HG03457 (cell line): ENCODE measurements at regions not wholly inside any gene's neighbourhood (a gene's known extent, or its start where the extent isn't known, plus 50 kb on each side); places are given as distances from the start of the nearest gene placed in this dataset.

Source experiments
- ATAC-seq: cut with Tn5 transposase; IDR thresholded peaks from one replicate; pipeline ENCODE4 v1.9.1; 2021; ENCODE audit warnings: moderate number of reproducible peaks; ENCODE audit not compliant: unreplicated experiment

- ATAC-seq, result no peak
Observed at GRCh38 chr6:147621263-147621662, 112.8 kb downstream of the SAMD5 start.

DNA sequence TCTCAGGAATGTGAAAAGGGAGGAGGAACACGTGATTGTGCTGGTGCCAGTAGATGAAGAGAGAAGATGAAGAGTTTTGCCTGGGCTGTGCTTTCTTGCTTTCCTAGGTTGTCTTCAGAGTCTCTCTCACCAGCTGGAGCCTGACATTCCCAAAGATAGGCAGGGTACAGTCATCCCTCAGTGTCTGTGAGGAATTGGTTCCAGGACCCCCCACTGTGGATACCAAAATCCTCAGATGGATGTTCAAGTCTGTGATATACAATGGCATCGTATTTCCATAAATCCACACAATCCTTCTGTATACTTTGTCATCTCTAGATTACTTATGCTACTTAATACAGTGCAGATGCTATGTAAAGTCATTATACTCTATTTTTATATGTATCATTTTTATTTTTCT is 113.5 kb downstream of the SAMD5 start:
- no peak for ATAC-seq

GRCh38 chr6:147624946-147625515 is 116.5 kb downstream of the SAMD5 start:
- ATAC-seq, result no peak

DNA sequence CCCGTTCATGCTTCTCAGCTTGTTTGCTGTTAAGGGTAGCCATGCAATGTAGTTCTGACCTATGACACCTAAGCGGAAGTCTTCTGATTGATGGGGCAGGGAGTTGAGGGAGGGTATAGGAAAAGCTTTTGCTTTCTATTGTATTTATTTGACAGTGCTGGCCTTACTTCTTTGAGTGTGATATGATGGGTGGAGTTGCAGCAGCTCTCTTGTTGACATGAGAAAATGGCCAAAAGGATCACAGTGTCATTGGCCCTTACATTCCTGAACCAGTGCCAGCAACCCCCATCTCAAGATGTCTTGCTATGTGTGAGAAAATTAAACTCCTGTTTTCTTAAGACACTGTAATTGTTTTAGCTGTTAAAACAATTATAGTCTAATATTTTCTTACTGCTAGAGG is 117.5 kb downstream of the SAMD5 start:
- ATAC-seq, result no peak

DNA sequence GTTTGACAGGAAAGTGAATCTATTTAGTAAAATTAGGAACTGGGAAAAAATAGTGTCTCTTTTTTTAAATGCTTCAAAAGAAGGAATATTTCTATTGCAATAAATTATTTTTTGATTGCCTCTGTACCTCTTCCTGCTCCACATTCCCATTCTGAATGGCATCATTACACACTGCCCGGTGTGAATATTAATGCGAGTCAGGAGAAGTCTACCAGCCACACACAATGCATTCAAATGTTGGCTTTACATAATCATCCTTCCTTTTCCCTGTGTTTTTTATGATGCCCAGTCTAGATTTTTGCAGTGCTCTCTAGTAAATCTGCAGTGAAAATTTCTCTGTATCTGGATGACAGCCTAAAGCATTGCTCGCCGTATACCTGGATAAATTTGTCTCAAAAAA is 118.9 kb downstream of the SAMD5 start:
- no peak for ATAC-seq

DNA sequence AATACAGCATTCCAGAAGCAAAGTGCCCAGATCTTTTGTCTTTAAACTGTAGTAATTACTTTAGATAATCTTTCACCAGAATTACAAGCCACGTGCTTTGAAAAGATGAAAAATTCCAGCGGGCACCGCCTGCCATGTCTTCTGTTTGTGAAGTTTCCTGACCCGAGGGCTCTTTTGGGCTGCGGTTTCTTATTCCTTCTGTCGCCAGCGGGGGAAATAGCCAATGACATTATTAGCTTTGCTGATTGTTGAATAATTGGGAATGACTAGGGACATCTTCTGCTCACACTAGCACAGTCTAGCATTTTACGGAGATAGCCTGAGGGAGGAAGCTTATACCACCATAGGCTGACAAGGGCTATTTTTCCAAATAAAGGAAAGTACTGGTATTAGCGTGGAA is 124.7 kb downstream of the SAMD5 start:
- ATAC-seq, result no peak

DNA sequence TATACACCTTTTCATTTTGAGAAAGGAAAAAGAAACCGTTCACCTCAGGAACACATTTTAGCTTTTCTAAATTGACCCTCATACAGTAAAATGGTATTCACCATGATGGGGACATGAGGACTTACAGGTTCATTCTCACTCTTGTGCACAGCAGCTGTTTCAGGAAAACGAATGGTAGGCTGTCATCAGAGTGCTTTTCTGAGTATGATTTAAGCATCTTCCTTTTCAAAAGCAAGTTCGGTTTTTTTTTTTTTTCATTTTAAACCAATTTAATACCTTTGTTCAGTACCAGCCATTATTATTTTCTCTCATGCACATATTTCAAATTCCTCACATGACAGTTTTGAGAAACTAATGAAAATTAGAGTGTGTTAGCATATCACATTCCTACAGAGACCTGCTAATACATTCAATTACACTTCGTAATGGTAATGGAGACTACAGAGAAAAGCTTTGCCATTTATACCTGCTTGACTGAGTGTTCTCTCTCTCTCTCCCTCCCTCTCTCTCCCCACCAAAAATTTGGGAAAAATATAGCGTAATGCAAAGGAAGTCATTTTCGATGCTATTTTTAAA is 129.2 kb downstream of the SAMD5 start:
- ATAC-seq, result no peak

- no peak for ATAC-seq
Observed at GRCh38 chr6:147639279-147639678, 130.8 kb downstream of the SAMD5 start.

DNA sequence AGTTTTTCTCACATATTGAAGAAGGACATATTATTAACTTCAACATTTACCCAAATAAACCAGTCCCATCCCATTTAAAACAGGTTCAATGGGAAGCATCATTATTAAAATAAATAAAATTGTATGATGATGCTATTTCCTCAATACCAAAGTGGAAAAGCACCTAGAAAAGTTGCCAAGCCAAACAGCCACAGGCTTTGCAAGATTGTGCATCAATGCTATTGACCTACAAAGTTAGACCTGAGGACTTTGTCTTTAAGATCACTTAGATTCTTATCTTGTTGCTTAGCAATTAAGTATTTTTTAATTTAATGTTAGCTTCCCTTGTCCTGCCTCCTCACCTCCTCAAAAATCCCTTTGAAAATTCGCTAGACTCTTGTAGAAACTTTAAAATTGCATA is 132.1 kb downstream of the SAMD5 start:
- no peak for ATAC-seq

DNA sequence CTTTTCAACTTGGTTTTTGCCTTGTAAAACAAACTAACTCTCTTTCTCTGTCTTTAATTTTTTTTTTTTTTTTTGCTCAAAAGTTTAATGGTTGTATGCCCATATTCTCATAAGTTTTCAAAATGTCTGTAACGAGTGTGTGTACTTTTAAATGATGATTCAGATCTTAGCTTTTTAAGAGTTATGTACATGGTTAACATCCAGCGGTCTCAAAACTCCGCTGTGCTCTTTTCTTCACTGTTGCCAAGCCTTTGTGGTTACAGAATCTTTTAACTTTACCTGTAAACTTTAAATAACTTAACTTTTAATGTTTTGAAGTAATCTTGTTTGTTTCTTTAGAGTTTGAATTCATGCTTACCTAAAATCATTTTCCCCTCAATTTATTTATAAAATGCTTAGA is 133.0 kb downstream of the SAMD5 start:
- ATAC-seq, result no peak

DNA sequence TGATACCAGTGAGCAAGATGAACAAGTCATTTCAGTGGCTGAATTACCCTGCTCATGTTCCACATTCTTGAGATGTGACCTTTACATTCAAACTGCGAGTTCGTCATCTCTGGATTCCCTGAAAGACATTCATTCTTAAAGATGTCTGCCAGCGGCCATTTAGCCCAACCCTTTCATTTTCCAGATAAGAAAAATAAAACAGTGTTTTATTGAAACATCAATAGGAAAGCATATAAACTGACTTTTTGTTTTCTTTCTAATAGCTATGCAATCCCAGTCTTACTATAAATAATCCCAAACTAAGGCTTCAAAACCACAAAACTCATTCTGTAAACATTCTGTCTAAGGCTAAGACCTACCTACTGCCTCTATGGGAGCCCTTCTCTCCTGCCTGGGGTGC is 134.0 kb downstream of the SAMD5 start:
- ATAC-seq, result no peak

DNA sequence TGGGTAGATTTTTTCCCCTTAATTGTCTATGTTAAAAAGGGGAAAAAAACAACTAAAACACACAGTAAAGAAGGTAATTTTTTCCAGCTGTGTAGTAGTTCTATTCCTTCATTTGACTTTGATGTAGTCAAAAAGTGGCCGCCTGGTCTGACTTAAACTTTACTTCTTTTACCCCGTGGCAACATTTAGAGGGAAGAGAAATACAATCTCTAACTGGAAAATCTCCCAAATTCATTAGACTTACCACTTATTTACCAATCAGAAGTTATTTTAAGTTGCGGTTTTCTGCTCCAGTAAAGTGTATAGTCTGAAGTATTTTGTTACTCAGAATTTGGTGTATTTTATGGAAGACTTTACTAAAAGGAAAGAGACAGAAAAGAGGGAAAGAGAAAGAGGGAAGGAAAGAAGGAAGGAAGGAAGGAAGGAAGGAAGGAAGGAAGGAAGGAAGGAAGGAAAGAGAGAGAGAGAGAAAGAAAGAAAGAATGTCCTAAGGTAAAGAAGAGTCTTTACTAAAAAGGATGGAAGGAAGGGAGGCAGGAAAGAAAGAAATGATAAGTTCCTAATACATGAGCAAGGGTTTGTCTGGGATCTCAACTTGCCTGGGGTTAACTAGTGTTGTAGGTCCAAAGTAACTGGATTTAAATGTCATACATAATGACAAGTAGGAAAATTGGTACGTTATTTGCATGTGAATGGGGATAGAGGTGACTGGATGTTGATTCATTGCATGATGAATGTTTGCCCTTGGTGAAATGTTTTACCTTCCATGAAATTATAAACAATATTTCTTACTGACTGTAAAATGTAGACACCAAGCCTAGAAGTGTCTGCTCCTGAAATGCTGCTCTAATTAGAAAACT is 135.1 kb downstream of the SAMD5 start:
- no peak for ATAC-seq

DNA sequence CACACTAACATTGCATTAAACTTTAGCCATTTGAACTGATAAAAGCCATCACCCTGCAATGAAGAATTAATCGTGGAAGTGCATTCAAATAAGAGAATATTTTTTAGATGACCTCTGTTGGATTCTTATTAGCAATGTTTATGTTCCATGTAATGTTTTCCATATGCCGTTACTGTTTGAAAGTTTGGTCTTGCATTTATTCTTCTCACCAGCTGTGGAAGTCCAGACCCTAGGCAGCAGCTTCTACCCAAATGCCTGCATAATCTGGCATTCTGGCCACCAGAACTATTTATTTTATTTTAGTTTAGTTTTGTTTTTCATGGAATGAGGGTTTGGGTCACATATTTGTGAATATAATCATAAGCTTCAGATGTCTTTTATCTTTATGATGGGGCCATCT is 140.4 kb downstream of the SAMD5 start:
- no peak for ATAC-seq

GRCh38 chr6:147651249-147652063 is 143.0 kb downstream of the SAMD5 start:
- ATAC-seq, result no peak

DNA sequence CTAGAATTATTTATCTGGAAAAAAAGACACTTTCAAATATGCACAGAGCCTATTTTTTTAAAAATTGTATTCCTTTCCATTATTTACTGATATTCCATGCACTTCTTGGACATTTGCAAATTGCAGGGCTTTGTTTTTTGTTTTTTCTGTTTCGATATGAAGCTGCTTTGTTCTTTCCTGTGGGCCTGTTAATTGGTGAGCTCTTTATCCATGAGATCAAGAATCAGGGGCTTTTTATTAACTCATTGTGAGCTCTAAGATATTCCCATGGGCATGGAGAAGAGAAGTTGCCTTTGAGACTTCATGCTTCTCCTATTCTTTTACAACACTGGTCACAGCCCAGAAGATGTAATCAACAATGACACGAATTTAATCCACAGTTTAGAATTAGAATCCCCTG is 145.1 kb downstream of the SAMD5 start:
- ATAC-seq, result no peak

GRCh38 chr6:147654103-147654845 is 145.8 kb downstream of the SAMD5 start:
- no peak for ATAC-seq

- ATAC-seq, result no peak
Observed at GRCh38 chr6:147660334-147661311, 152.1 kb downstream of the SAMD5 start.

- no peak for ATAC-seq
Observed at GRCh38 chr6:147662646-147663045, 154.2 kb downstream of the SAMD5 start.

- ATAC-seq, result no peak
Observed at GRCh38 chr6:147664092-147664491, 155.6 kb downstream of the SAMD5 start.

- ATAC-seq, result no peak
Observed at GRCh38 chr6:147666255-147666654, 157.8 kb downstream of the SAMD5 start.
